HG03280 (cell line): ENCODE measurements at regions not wholly inside any gene's neighbourhood (a gene's known extent, or its start where the extent isn't known, plus 50 kb on each side); places are given as distances from the start of the nearest gene placed in this dataset.

Experiments
- ATAC-seq: cut with Tn5 transposase; IDR thresholded peaks from one replicate; pipeline ENCODE4 v1.9.1; 2021; ENCODE audit warnings: mild to moderate bottlenecking, moderate library complexity; ENCODE audit not compliant: unreplicated experiment

- ATAC-seq, result no peak
These were observed 334.0 kb upstream of the CHD6 start for GRCh38 chr20:41952166-41952565.

- no peak for ATAC-seq
These were observed 333.4 kb upstream of the CHD6 start for GRCh38 chr20:41951615-41952014.

GRCh38 chr20:41939659-41940058, 321.5 kb upstream of the CHD6 start:
- ATAC-seq, result no peak

- ATAC-seq, result no peak
These were observed 320.2 kb upstream of the CHD6 start for GRCh38 chr20:41938353-41938752.

GRCh38 chr20:41935259-41935791, 317.1 kb upstream of the CHD6 start:
- ATAC-seq, result no peak

- ATAC-seq, result no peak
These were observed 314.3 kb upstream of the CHD6 start for GRCh38 chr20:41932431-41932830.

- ATAC-seq, result no peak
These were observed 309.5 kb upstream of the CHD6 start for GRCh38 chr20:41927655-41928054.

GRCh38 chr20:41927189-41927588, 309.0 kb upstream of the CHD6 start:
- no peak for ATAC-seq

- no peak for ATAC-seq
These were observed 307.3 kb upstream of the CHD6 start for GRCh38 chr20:41925476-41925875.

GRCh38 chr20:41923624-41924023, 305.4 kb upstream of the CHD6 start:
- ATAC-seq, result no peak

GRCh38 chr20:41913146-41913545, 295.0 kb upstream of the CHD6 start:
- ATAC-seq, result no peak

- no peak for ATAC-seq
These were observed 292.4 kb upstream of the CHD6 start for GRCh38 chr20:41910558-41910957.

GRCh38 chr20:41905199-41905598, 287.0 kb upstream of the CHD6 start:
- no peak for ATAC-seq

GRCh38 chr20:41903586-41903985, 285.4 kb upstream of the CHD6 start:
- ATAC-seq, result no peak

GRCh38 chr20:41902346-41902745, 284.2 kb upstream of the CHD6 start:
- no peak for ATAC-seq

- no peak for ATAC-seq
These were observed 282.1 kb upstream of the CHD6 start for GRCh38 chr20:41900201-41900691.

- ATAC-seq, result no peak
These were observed 279.5 kb upstream of the CHD6 start for GRCh38 chr20:41897708-41898107.

- ATAC-seq, result no peak
These were observed 277.3 kb upstream of the CHD6 start for GRCh38 chr20:41895241-41896032.

GRCh38 chr20:41894255-41894963, 276.2 kb upstream of the CHD6 start:
- ATAC-seq, result no peak

- ATAC-seq, result no peak
These were observed 273.9 kb upstream of the CHD6 start for GRCh38 chr20:41892031-41892430.

- no peak for ATAC-seq
These were observed 271.7 kb upstream of the CHD6 start for GRCh38 chr20:41889844-41890224.
